GM23248 (cell line): ENCODE measurements at regions not wholly inside any gene's neighbourhood (a gene's known extent, or its start where the extent isn't known, plus 50 kb on each side); places are given as distances from the start of the nearest gene placed in this dataset.

Source experiments
- EZH2 ChIP-seq: fragments of 200-600 bp; sonication (generic); IDR thresholded peaks from 2 replicates; pipeline ENCODE4 v1.6.1; 2018; ENCODE audit warnings: antibody characterized with exemption, mild to moderate bottlenecking; ENCODE audit not compliant: insufficient read depth, poor library complexity, severe bottlenecking
- EZH2phosphoT487 ChIP-seq: fragments of 200-600 bp; sonication (generic); IDR thresholded peaks from 2 replicates; pipeline ENCODE4 v1.6.1; 2018; ENCODE audit warnings: antibody characterized with exemption, moderate library complexity, mild to moderate bottlenecking, low read depth; ENCODE audit not compliant: insufficient read depth

- TF ChIP-seq EZH2, result no peak
- TF ChIP-seq EZH2phosphoT487, result no peak
Measured at GRCh38 chr4:153079857-153080391, 124.3 kb upstream of the TRIM2 start.
